Type B pancreatic cell (in vitro differentiated cells): ENCODE measurements at regions not wholly inside any gene's neighbourhood (a gene's known extent, or its start where the extent isn't known, plus 50 kb on each side); places are given as distances from the start of the nearest gene placed in this dataset.

Experiments
- DNase-seq: peaks from one replicate; pipeline ENCODE4 v3.0.0; 2021; ENCODE audit warnings: mixed read lengths; ENCODE audit not compliant: unreplicated experiment; ENCODE audit errors: extremely low spot score
- H3K27ac Mint-ChIP-seq: 2 replicates; pipeline ENCODE4 v1.8.0; 2021; ENCODE audit warnings: mild to moderate bottlenecking, mixed read lengths
- H3K27me3 Mint-ChIP-seq: 2 replicates; pipeline ENCODE4 v1.8.0; 2021; ENCODE audit warnings: mixed read lengths
- H3K36me3 Mint-ChIP-seq: 2 replicates; pipeline ENCODE4 v1.8.0; 2021; ENCODE audit warnings: mixed read lengths
- H3K4me1 Mint-ChIP-seq: one replicate; pipeline ENCODE4 v1.8.0; 2021; ENCODE audit warnings: mixed read lengths; ENCODE audit not compliant: unreplicated experiment
- H3K4me3 Mint-ChIP-seq: 2 replicates; pipeline ENCODE4 v1.8.0; 2021; ENCODE audit warnings: mild to moderate bottlenecking, mixed read lengths
- H3K9me3 Mint-ChIP-seq: 2 replicates; pipeline ENCODE4 v1.8.0; 2021; ENCODE audit warnings: mixed read lengths
- CTCF ChIP-seq: fragments of 200-600 bp; sonication (generic); conservative IDR thresholded peaks from 2 replicates; pipeline ENCODE4 v1.5.0; 2021; ENCODE audit warnings: antibody characterized with exemption, mild to moderate bottlenecking

- no peak for DNase-seq
- H3K9me3 Mint-ChIP-seq = no peaks in the 10 kb centered on the region
- peaks cover 11% of the 10 kb centered on the region for H3K27me3 Mint-ChIP-seq
- no peak overlapping the region for H3K27ac Mint-ChIP-seq
- H3K4me1 Mint-ChIP-seq = peaks cover 6% of the 10 kb centered on the region
- no peak overlapping the region for H3K4me3 Mint-ChIP-seq
- no peak for TF ChIP-seq CTCF
- no peaks in the 10 kb centered on the region for H3K36me3 Mint-ChIP-seq
These were observed 208.7 kb downstream of the PTPRU start for GRCh38 chr1:29444782-29445729.

DNA sequence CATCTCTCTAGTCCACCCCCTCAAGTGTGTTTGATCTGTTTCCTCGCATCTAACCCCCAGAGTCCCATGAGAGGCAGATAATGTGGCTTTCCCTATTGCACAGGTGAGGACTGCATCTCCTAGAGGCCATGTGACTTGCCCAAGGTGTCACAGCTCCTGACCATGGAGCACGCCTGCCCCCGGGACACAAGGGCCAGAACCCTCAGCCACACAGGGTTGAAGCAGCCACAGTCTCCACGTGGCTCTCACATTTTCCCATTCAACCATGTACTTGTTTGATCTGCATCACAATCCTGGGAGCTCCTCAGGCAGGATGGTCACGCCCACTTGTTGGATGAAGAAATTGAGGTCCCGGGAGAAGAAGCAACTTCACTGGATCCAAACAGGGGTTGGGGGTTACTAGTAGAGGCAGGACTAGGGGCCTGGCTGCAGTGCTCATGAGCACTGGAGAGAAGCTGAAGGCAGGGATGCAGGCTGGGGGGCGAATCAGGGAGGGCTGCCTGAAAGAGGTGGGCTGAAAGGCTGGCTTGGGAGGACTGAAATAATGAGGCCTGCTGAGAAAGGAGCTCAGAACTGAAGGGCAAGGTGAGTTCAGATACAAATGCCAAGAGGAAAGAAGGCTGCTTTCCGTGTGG lies 207.9 kb downstream of the PTPRU start:
- no peak for DNase-seq
- no peak for TF ChIP-seq CTCF
- Mint-ChIP-seq H3K4me1 (peaks cover 6% of the 10 kb centered on the region), H3K27me3 (peaks cover 15% of the 10 kb centered on the region), H3K4me3 (no peak overlapping the region), H3K36me3 (no peaks in the 10 kb centered on the region), H3K27ac (no peak overlapping the region), H3K9me3 (no peaks in the 10 kb centered on the region)

GRCh38 chr1:29441916-29442668 lies 205.8 kb downstream of the PTPRU start:
- Mint-ChIP-seq H3K36me3 (no peaks in the 10 kb centered on the region), H3K27ac (no peak overlapping the region), H3K9me3 (no peaks in the 10 kb centered on the region), H3K4me3 (no peak overlapping the region), H3K4me1 (peaks cover 11% of the 10 kb centered on the region), H3K27me3 (peaks cover 18% of the 10 kb centered on the region)
- DNase-seq = no peak
- TF ChIP-seq CTCF = no peak

DNA sequence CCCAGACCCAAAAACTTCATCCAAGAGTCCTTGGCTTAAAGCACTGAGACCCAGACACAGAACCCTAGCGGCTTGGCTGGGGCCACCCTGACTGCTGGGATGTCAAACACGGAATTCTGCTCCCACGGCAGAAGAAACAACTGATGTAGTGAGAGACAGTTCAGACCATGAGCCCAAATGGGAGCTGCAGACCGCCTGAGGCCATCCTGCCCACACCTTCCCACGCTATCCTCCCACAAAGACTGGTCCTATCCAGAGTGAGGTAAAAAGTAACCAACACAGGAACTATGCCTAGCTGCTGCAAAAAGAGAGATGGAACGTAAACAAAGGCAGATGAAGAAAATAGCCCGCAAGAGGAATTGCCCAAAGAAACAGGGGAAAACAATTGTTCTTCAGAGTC lies 203.3 kb downstream of the PTPRU start:
- DNase-seq = no peak
- Mint-ChIP-seq H3K4me1 (peaks cover 11% of the 10 kb centered on the region), H3K27me3 (peaks cover 15% of the 10 kb centered on the region), H3K9me3 (no peaks in the 10 kb centered on the region), H3K27ac (no peak overlapping the region), H3K4me3 (no peak overlapping the region), H3K36me3 (no peaks in the 10 kb centered on the region)
- no peak for TF ChIP-seq CTCF

DNA sequence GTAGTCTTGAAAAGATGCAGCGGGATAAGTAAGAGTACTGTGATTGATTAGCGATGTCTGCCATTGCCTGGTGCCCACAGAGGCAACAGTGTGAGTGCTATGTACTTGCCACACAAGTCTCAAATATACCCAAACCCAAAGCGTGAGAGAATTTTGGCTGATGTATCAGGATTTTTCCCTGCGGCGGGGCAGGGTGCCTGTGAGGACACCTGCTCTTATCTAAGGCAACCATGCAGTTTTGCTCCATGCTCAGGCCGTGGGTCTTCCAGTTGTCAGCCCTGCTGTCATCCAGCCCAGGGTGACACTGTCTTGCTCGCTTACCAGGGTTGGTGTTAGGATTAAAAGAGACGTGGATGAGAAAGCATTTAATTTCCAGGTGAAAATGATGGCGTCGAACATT lies 202.7 kb downstream of the PTPRU start:
- Mint-ChIP-seq H3K9me3 (no peaks in the 10 kb centered on the region), H3K4me1 (peaks cover 11% of the 10 kb centered on the region), H3K4me3 (no peak overlapping the region), H3K27me3 (peaks cover 14% of the 10 kb centered on the region), H3K36me3 (no peaks in the 10 kb centered on the region), H3K27ac (no peak overlapping the region)
- no peak for DNase-seq
- TF ChIP-seq CTCF = no peak
